ENCODE measurements at regions not wholly inside any gene's neighbourhood (a gene's known extent, or its start where the extent isn't known, plus 50 kb on each side); places are given as distances from the start of the nearest gene placed in this dataset.

- Histone ChIP-seq H3K9me2 (ENCODE audit: insufficient read depth, low read length) (no peaks in the 10 kb centered on the region), H3K27me3 (ENCODE audit: insufficient read depth, low read depth, low read length) (no peaks in the 10 kb centered on the region), H3K9ac (ENCODE audit: low read length) (no peak overlapping the region), H3K79me2 (replicated peaks; ENCODE audit: insufficient read depth, low read length) (no peaks in the 10 kb centered on the region), H3K36me3 (ENCODE audit: insufficient read depth, low read length) (no peaks in the 10 kb centered on the region), H3K4me3 (ENCODE audit: low read length) (no peak overlapping the region), H3K27ac (ENCODE audit: low read length) (no peak overlapping the region), H3K4me2 (ENCODE audit: low read length) (no peak overlapping the region), H4K20me1 (ENCODE audit: insufficient read depth) (no peaks in the 10 kb centered on the region), H3F3A (ENCODE audit: insufficient read depth, low read length, poor library complexity, severe bottlenecking) (no peaks in the 10 kb centered on the region), H3K9me3 (ENCODE audit: low read length) (no peaks in the 10 kb centered on the region), H2AFZ (ENCODE audit: low read depth, low read length) (no peak overlapping the region)
- no peak for TF ChIP-seq EZH2 (IDR thresholded peaks at IDR 0.05; ENCODE audit: borderline replicate concordance, insufficient read depth, low read length, poor library complexity, severe bottlenecking)
- no peak for TF ChIP-seq EP300 (conservative IDR thresholded peaks at IDR 0.05; ENCODE audit: poor library complexity, severe bottlenecking)
- no peak for TF ChIP-seq REST (IDR thresholded peaks at IDR 0.05; ENCODE audit: borderline replicate concordance)
- TF ChIP-seq SMC3 (conservative IDR thresholded peaks at IDR 0.05; ENCODE audit: poor library complexity): no peak
- no peak for TF ChIP-seq RAD21 (conservative IDR thresholded peaks at IDR 0.05)
- no peak for TF ChIP-seq MXI1 (conservative IDR thresholded peaks at IDR 0.05; ENCODE audit: poor library complexity, severe bottlenecking)
- no peak for TF ChIP-seq POLR2AphosphoS5 (IDR thresholded peaks at IDR 0.05)
- TF ChIP-seq TAF1 (IDR thresholded peaks at IDR 0.05; ENCODE audit: low read depth): no peak
- TF ChIP-seq CTCF (IDR thresholded peaks at IDR 0.05; ENCODE audit: poor library complexity, severe bottlenecking): no peak
Observed at GRCh38 chr6:51265426-51265825, 446.8 kb downstream of the TFAP2B start.

- Histone ChIP-seq H2AFZ (ENCODE audit: low read depth, low read length) (no peak overlapping the region), H3K9me2 (ENCODE audit: insufficient read depth, low read length) (no peaks in the 10 kb centered on the region), H3K27me3 (ENCODE audit: insufficient read depth, low read depth, low read length) (no peaks in the 10 kb centered on the region), H4K20me1 (ENCODE audit: insufficient read depth) (no peaks in the 10 kb centered on the region), H3K36me3 (ENCODE audit: insufficient read depth, low read length) (no peaks in the 10 kb centered on the region), H3K27ac (ENCODE audit: low read length) (no peak overlapping the region), H3K9ac (ENCODE audit: low read length) (no peak overlapping the region), H3K4me2 (ENCODE audit: low read length) (no peak overlapping the region), H3K4me3 (ENCODE audit: low read length) (no peak overlapping the region), H3K79me2 (replicated peaks; ENCODE audit: insufficient read depth, low read length) (no peaks in the 10 kb centered on the region), H3K9me3 (ENCODE audit: low read length) (no peaks in the 10 kb centered on the region), H3F3A (ENCODE audit: insufficient read depth, low read length, poor library complexity, severe bottlenecking) (no peaks in the 10 kb centered on the region)
- TF ChIP-seq TAF1 (IDR thresholded peaks at IDR 0.05; ENCODE audit: low read depth) (no peak), EP300 (conservative IDR thresholded peaks at IDR 0.05; ENCODE audit: poor library complexity, severe bottlenecking) (no peak), REST (IDR thresholded peaks at IDR 0.05; ENCODE audit: borderline replicate concordance) (no peak), SMC3 (conservative IDR thresholded peaks at IDR 0.05; ENCODE audit: poor library complexity) (no peak), CTCF (IDR thresholded peaks at IDR 0.05; ENCODE audit: poor library complexity, severe bottlenecking) (no peak), EZH2 (IDR thresholded peaks at IDR 0.05; ENCODE audit: borderline replicate concordance, insufficient read depth, low read length, poor library complexity, severe bottlenecking) (no peak), RAD21 (conservative IDR thresholded peaks at IDR 0.05) (no peak), MXI1 (conservative IDR thresholded peaks at IDR 0.05; ENCODE audit: poor library complexity, severe bottlenecking) (no peak), POLR2AphosphoS5 (IDR thresholded peaks at IDR 0.05) (no peak)
Observed at GRCh38 chr6:51266604-51267003, 447.9 kb downstream of the TFAP2B start.

Data from neural cell (in vitro differentiated cells).